SKM-1 treated with dmso at 0.1 percent for 144 hours (cell line): ENCODE measurements at regions not wholly inside any gene's neighbourhood (a gene's known extent, or its start where the extent isn't known, plus 50 kb on each side); places are given as distances from the start of the nearest gene placed in this dataset.

Experiments
- DNase-seq: peaks from one replicate; lab custom pipeline; 2025; ENCODE audit not compliant: unreplicated experiment; lab: John Stamatoyannopoulos, UW

DNA sequence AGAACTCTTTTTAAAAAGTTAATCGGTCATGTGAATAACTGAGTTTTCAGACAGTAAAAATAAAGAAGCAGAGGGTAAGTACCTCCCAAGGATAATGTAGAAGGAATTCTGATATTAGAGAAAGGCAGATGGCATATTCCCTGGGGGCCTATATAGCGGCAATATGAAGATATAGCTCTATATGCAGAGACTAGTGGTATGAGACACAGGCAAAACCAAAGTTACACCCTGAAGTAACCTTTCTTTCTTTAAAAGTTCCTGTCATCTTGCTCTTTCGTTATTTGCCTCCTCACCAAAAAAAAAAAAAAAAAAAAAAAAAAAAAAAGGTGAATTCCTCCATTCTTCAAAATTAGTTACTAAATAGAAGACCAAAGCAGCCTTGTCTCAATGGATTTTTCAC lies 76.2 kb upstream of the ARHGAP32 start:
- no peak for DNase-seq

DNA sequence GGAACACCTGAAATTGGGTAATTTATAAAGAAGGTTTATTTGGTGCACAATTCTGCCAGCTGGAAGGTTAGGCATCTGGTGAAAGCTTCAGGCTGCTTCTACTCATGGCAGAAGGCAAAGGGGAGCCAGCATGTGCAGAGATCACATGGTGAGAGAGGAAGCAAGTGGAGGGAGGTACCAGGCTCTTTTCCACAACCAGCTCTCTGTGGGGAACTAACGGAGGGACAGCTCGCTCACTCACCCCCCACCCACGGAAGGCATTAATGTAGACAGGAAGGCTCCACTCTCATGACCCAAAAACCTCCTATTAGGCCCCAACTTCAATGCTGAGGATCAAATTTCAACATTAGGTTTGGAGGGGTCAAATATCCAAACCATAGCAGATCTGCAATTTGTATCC lies 75.6 kb upstream of the ARHGAP32 start:
- no peak for DNase-seq

GRCh38 chr11:129266536-129266935 lies 74.4 kb upstream of the ARHGAP32 start:
- DNase-seq, result no peak

- no peak for DNase-seq
These were observed 73.1 kb upstream of the ARHGAP32 start for GRCh38 chr11:129265125-129265788.

GRCh38 chr11:129264114-129264513 lies 72.0 kb upstream of the ARHGAP32 start:
- no peak for DNase-seq

- DNase-seq, result no peak
These were observed 68.6 kb upstream of the ARHGAP32 start for GRCh38 chr11:129260750-129261149.

- no peak for DNase-seq
These were observed 67.8 kb upstream of the ARHGAP32 start for GRCh38 chr11:129259931-129260348.

- DNase-seq, result no peak
These were observed 66.1 kb upstream of the ARHGAP32 start for GRCh38 chr11:129258205-129258604.

DNA sequence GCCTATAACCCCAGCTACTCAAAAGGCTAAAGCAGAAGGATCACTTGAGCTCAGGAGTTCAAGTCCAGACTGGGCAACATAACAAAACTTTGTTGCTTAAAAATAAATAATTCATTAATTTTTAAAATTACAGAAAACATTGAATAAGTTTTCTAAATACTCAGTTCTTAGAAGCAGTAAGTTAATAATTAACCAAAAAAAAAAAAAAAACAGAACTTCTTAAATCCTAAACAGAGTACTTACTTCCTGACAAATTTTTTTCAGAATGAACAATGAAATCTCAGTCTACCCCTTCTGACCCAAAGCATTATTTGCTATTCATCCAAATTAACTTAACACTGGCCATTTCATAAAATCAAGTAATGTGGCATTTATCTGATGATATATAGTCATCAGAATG lies 65.4 kb upstream of the ARHGAP32 start:
- DNase-seq, result no peak

DNA sequence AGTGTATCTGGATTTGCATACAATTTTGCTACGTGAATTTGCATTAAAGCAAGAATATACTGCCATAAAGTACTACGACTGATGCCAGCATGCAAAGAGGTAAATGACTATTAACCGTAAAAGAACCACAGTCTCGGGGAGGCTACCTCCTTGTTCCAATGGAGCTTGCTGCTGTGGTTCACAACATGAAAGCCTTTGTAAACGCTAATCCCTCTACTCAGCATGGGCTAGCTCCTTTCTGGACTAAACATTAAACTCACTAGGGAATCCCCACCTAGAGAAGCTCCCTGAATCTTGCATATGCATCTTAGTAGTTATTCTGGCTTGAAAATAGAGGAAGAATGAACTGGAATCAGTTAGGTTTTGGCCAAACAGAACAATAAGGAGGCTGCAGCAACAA lies 60.5 kb upstream of the ARHGAP32 start:
- no peak for DNase-seq

GRCh38 chr11:129251067-129251466 lies 58.9 kb upstream of the ARHGAP32 start:
- DNase-seq, result no peak

- no peak for DNase-seq
These were observed 57.8 kb upstream of the ARHGAP32 start for GRCh38 chr11:129249923-129250322.

DNA sequence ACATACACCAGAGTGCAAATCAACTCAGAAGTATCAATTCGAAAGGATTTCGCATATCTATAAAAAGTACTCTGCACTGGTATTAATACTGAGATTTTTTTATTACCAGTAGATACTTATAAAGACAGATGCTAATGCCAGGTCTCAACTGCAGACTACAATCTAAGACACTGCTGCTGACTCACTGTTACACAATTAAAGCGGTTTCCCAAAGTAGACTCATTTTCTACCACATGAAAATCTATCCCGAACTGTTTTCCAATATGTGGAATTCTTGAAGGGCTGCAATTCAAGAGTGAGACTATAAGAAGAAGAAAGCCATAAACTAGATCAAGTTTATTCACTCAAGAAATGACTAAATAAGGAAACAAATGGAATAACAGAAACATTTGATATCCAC lies 57.2 kb upstream of the ARHGAP32 start:
- no peak for DNase-seq

- DNase-seq, result no peak
These were observed 56.5 kb upstream of the ARHGAP32 start for GRCh38 chr11:129248618-129249017.

DNA sequence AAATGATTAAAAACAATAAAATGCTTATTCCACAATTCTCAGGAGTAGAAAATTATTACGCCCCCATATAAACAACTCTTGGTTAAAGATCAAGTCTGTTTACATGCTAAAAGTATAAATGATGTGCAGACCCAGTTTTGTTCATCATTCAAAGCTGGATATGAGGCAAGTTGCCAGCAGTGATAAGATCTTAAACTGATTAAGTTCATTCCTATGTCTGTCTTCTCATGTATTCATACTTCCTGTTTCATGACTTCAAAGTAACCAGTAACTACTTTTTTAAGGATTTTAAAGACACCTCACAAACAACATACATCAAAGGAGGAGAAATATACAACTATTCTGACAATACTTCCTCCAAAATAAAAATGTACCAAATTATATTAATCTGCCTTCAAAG lies 55.0 kb upstream of the ARHGAP32 start:
- DNase-seq, result no peak

GRCh38 chr11:129242855-129243254 lies 50.7 kb upstream of the ARHGAP32 start:
- DNase-seq, result no peak
